ENCODE measurements at regions not wholly inside any gene's neighbourhood (a gene's known extent, or its start where the extent isn't known, plus 50 kb on each side); places are given as distances from the start of the nearest gene placed in this dataset.

GRCh38 chr2:4916094-4916493, 776.1 kb upstream of the SOX11 start:
- TF ChIP-seq CTCF (conservative IDR thresholded peaks at IDR 0.05) = no peak
- TF ChIP-seq ZFX (IDR thresholded peaks at IDR 0.05) = no peak

All from C4-2B (cell line).